Neural progenitor cell (in vitro differentiated cells): ENCODE measurements at regions not wholly inside any gene's neighbourhood (a gene's known extent, or its start where the extent isn't known, plus 50 kb on each side); places are given as distances from the start of the nearest gene placed in this dataset.

Source experiments
- EZH2 ChIP-seq: fragments of 200-600 bp; sonication (generic); IDR thresholded peaks from 2 replicates; pipeline ENCODE4 v1.6.1; 2017; ENCODE audit warnings: antibody characterized with exemption, mild to moderate bottlenecking, moderate library complexity
- EZH2phosphoT487 ChIP-seq: fragments of 200-600 bp; sonication (generic); IDR thresholded peaks from 2 replicates; pipeline ENCODE4 v1.6.1; 2017; ENCODE audit warnings: antibody characterized with exemption
- TF ChIP-seq, protein P1 (sequence below): fragments of 200-600 bp; sonication (generic); IDR thresholded peaks from 2 replicates; pipeline ENCODE4 v1.5.1; 2017; ENCODE audit warnings: antibody characterized with exemption, mild to moderate bottlenecking

DNA sequence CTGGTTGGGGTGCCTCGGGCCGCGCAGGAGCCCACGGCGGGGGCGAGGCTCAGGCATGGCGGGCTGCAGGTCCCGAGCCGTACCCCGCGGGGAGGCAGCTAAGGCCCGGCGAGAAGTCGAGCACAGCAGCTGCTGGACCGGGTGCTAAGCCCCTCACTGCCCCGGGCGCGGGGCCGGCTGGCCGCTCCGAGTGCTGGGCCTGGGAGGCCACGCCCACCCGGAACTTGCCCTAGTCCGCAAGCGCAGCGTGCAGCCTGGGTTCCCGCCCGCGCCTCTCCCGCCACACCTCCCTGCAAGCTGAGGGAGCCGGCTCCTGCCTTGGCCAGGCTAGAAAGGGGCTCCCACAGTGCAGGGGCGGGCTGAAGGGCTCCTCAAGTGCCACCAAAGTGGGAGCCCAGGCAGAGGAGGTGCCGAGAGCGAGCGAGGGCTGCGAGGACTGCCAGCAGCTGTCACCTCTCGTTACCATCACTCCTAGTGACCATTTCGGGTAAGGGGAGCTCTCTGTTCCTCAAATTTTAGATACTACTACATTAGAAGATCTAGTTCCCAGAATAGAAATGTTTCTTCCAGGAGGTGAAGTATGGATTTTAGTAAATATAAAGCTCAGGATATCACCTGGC lies 417.0 kb upstream of the AGTR1 start:
- TF ChIP-seq, protein P1, sequence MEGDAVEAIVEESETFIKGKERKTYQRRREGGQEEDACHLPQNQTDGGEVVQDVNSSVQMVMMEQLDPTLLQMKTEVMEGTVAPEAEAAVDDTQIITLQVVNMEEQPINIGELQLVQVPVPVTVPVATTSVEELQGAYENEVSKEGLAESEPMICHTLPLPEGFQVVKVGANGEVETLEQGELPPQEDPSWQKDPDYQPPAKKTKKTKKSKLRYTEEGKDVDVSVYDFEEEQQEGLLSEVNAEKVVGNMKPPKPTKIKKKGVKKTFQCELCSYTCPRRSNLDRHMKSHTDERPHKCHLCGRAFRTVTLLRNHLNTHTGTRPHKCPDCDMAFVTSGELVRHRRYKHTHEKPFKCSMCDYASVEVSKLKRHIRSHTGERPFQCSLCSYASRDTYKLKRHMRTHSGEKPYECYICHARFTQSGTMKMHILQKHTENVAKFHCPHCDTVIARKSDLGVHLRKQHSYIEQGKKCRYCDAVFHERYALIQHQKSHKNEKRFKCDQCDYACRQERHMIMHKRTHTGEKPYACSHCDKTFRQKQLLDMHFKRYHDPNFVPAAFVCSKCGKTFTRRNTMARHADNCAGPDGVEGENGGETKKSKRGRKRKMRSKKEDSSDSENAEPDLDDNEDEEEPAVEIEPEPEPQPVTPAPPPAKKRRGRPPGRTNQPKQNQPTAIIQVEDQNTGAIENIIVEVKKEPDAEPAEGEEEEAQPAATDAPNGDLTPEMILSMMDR, result no peak
- TF ChIP-seq EZH2 (no peak), EZH2phosphoT487 (no peak)
